H9 (cell line): ENCODE measurements at regions not wholly inside any gene's neighbourhood (a gene's known extent, or its start where the extent isn't known, plus 50 kb on each side); places are given as distances from the start of the nearest gene placed in this dataset.

ENCODE experiments used
- DNase-seq: peaks from one replicate; pipeline ENCODE4 v3.0.0-alpha.2; 2017
- H2AFZ ChIP-seq: one replicate; pipeline ENCODE4 v1.6.1; 2013; ENCODE audit warnings: mild to moderate bottlenecking, low read length, control low read depth, moderate library complexity
- H2AK5ac ChIP-seq: 2 replicates; pipeline ENCODE4 v1.6.1; 2013; ENCODE audit warnings: low read length, control low read depth, mixed read lengths; ENCODE audit not compliant: insufficient read length
- H2BK120ac ChIP-seq: one replicate; pipeline ENCODE4 v1.6.1; 2013; ENCODE audit warnings: low read depth, mild to moderate bottlenecking, low read length, control low read depth, inconsistent platforms; ENCODE audit not compliant: poor library complexity, severe bottlenecking
- H2BK12ac ChIP-seq: 2 replicates; pipeline ENCODE4 v1.6.1; 2013; ENCODE audit warnings: low read length, control low read depth, mixed read lengths, low read depth; ENCODE audit not compliant: insufficient read length
- H2BK15ac ChIP-seq: 2 replicates; pipeline ENCODE4 v1.6.1; 2013; ENCODE audit warnings: low read depth, low read length, control low read depth
- H2BK20ac ChIP-seq: one replicate; pipeline ENCODE4 v1.6.1; 2013; ENCODE audit warnings: low read depth, mild to moderate bottlenecking, low read length, control low read depth, inconsistent platforms; ENCODE audit not compliant: poor library complexity, severe bottlenecking
- H2BK5ac ChIP-seq: 2 replicates; pipeline ENCODE4 v1.6.1; 2013; ENCODE audit warnings: low read length, control low read depth, mixed read lengths; ENCODE audit not compliant: insufficient read length
- H3K14ac ChIP-seq: 2 replicates; pipeline ENCODE4 v1.6.1; 2013; ENCODE audit warnings: low read length, control low read depth; ENCODE audit not compliant: insufficient read depth
- H3K18ac ChIP-seq: 2 replicates; pipeline ENCODE4 v1.6.1; 2013; ENCODE audit warnings: low read depth, mild to moderate bottlenecking, mixed read lengths, low read length, control low read depth; ENCODE audit not compliant: insufficient read length
- H3K23ac ChIP-seq: 2 replicates; pipeline ENCODE4 v1.6.1; 2013; ENCODE audit warnings: low read length, control low read depth, mixed read lengths, low read depth; ENCODE audit not compliant: insufficient read length
- H3K23me2 ChIP-seq: 2 replicates; pipeline ENCODE4 v1.6.1; 2013; ENCODE audit warnings: low read depth, mild to moderate bottlenecking, mixed read lengths, low read length, control low read depth; ENCODE audit not compliant: insufficient read length, poor library complexity, severe bottlenecking
- H3K27ac ChIP-seq: 2 replicates; pipeline ENCODE4 v1.5.1; 2013; ENCODE audit warnings: low read length, control low read depth, mixed read lengths, low read depth; ENCODE audit not compliant: insufficient read length
- H3K27me3 ChIP-seq: 2 replicates; pipeline ENCODE4 v1.6.1; 2013; ENCODE audit warnings: low read length, control low read depth, inconsistent platforms; ENCODE audit not compliant: insufficient read depth
- H3K4ac ChIP-seq: 2 replicates; pipeline ENCODE4 v1.6.1; 2013; ENCODE audit warnings: low read depth, mild to moderate bottlenecking, control low read depth, inconsistent platforms, low read length, moderate library complexity
- H3K4me1 ChIP-seq: 2 replicates; pipeline ENCODE4 v1.6.1; 2013; ENCODE audit warnings: low read length, control low read depth, inconsistent platforms; ENCODE audit not compliant: insufficient read depth
- H3K4me2 ChIP-seq: 2 replicates; pipeline ENCODE4 v1.6.1; 2013; ENCODE audit warnings: low read length, control low read depth, mixed read lengths; ENCODE audit not compliant: insufficient read length, insufficient read depth
- H3K56ac ChIP-seq: 2 replicates; pipeline ENCODE4 v1.6.1; 2013; ENCODE audit warnings: low read depth, mild to moderate bottlenecking, mixed read lengths, low read length, control low read depth; ENCODE audit not compliant: insufficient read length
- H3K79me1 ChIP-seq: 2 replicates; pipeline ENCODE4 v1.6.1; 2013; ENCODE audit warnings: low read depth, mild to moderate bottlenecking, moderate library complexity, low read length, control low read depth, inconsistent platforms; ENCODE audit not compliant: insufficient read depth, poor library complexity, severe bottlenecking
- H3K79me2 ChIP-seq: 2 replicates; pipeline ENCODE4 v1.6.1; 2013; ENCODE audit warnings: low read length, control low read depth, inconsistent platforms; ENCODE audit not compliant: insufficient read depth
- H3K9ac ChIP-seq: 2 replicates; pipeline ENCODE4 v1.6.1; 2013; ENCODE audit warnings: low read length, control low read depth, mixed read lengths; ENCODE audit not compliant: insufficient read length; ENCODE audit errors: extremely low read depth
- H3K9me3 ChIP-seq: one replicate; pipeline ENCODE4 v1.6.1; 2013; ENCODE audit warnings: low read depth, low read length, inconsistent platforms; ENCODE audit not compliant: control insufficient read depth
- H3T11ph ChIP-seq: one replicate; pipeline ENCODE4 v1.6.1; 2013; ENCODE audit warnings: mild to moderate bottlenecking, low read length, control low read depth, inconsistent platforms
- H4K20me1 ChIP-seq: one replicate; pipeline ENCODE4 v1.6.1; 2013; ENCODE audit not compliant: control insufficient read depth, insufficient read length, insufficient read depth
- H4K5ac ChIP-seq: 2 replicates; pipeline ENCODE4 v1.6.1; 2013; ENCODE audit warnings: low read depth, mild to moderate bottlenecking, mixed read lengths, low read length, control low read depth; ENCODE audit not compliant: insufficient read length
- H4K8ac ChIP-seq: replicated peaks from 2 replicates; pipeline ENCODE4 v1.6.1; 2013; ENCODE audit warnings: low read length, control low read depth, mixed read lengths, low read depth; ENCODE audit not compliant: insufficient read length
- H4K91ac ChIP-seq: 2 replicates; pipeline ENCODE4 v1.6.1; 2013; ENCODE audit warnings: low read depth, mild to moderate bottlenecking, moderate library complexity, mixed read lengths, low read length, control low read depth; ENCODE audit not compliant: insufficient read length
- H3K27ac Mint-ChIP-seq, 3 experiments: 2 replicates in 2 of 3; 3 replicates in 1 of 3; pipeline ENCODE4 v1.8.0; 2020 to 2021; ENCODE audit warnings: mixed read lengths in 3 of 3, mild to moderate bottlenecking in 1 of 3, moderate library complexity in 1 of 3
- H3K27me3 Mint-ChIP-seq: 2 replicates; pipeline ENCODE4 v1.8.0; 2021; ENCODE audit warnings: low read depth, mild to moderate bottlenecking, moderate library complexity, mixed read lengths
- H3K36me3 Mint-ChIP-seq, 3 experiments: 2 replicates in 2 of 3; 3 replicates in 1 of 3; pipeline ENCODE4 v1.8.0; 2020 to 2021; ENCODE audit warnings: low read depth in 3 of 3, mixed read lengths in 3 of 3; ENCODE audit not compliant: insufficient read depth in 1 of 3
- H3K4me1 Mint-ChIP-seq, 2 experiments: 2 replicates each; pipeline ENCODE4 v1.8.0; 2020; ENCODE audit warnings: mixed read lengths in 2 of 2
- H3K4me3 Mint-ChIP-seq, 2 experiments: 2 replicates in 1 of 2; 3 replicates in 1 of 2; pipeline ENCODE4 v1.8.0; 2020 to 2021; ENCODE audit warnings: mild to moderate bottlenecking in 2 of 2, mixed read lengths in 2 of 2, moderate library complexity in 1 of 2
- H3K9me3 Mint-ChIP-seq, 2 experiments: 2 replicates in 1 of 2; 3 replicates in 1 of 2; pipeline ENCODE4 v1.8.0; 2020; ENCODE audit warnings: mild to moderate bottlenecking in 2 of 2, mixed read lengths in 2 of 2, moderate library complexity in 1 of 2
- CTCF ChIP-seq: fragments of 200-600 bp; sonication (generic); conservative IDR thresholded peaks from 3 replicates; pipeline ENCODE4 v1.8.0; 2021; ENCODE audit warnings: antibody characterized with exemption, mild to moderate bottlenecking
- WGBS: extraction: QIAGEN DNeasy Blood & Tissue Kit; methylation state at CpG from one replicate; pipeline ENCODE4 v1.1.7; 2013; ENCODE audit warnings: missing lambda C conversion rate, low lambda C conversion rate, mixed read lengths; ENCODE audit not compliant: insufficient read length; ENCODE audit errors: extremely low coverage; 5-methylcytosine and 5-hydroxymethylcytosine counted together

GRCh38 chr6:6409397-6410030 is 89.1 kb upstream of the F13A1 start:
- Mint-ChIP-seq H3K36me3 (no peaks in the 10 kb centered on the region), H3K4me3 (no peak overlapping the region), H3K27ac (no peak overlapping the region; a peak in 2 of 7 replicates), H3K4me1 (peaks cover 2 to 4% of the 10 kb centered on the region in 2 experiments; a peak in 3 of 4 replicates), H3K9me3 (no peaks in the 10 kb centered on the region), H3K27me3 (no peaks in the 10 kb centered on the region)
- no peak overlapping the region for H3K9ac ChIP-seq
- no peaks in the 10 kb centered on the region for H4K20me1 ChIP-seq
- WGBS, result no CpG with 5 or more reads among the region's 7 CpGs
- no peak overlapping the region for H3K56ac ChIP-seq
- no peaks in the 10 kb centered on the region for H3K23me2 ChIP-seq
- H4K91ac ChIP-seq, result no peak overlapping the region
- no peak for TF ChIP-seq CTCF
- no peak overlapping the region for H3K23ac ChIP-seq
- H3K27me3 ChIP-seq, result no peaks in the 10 kb centered on the region
- H3K14ac ChIP-seq, result no peak overlapping the region
- no peak overlapping the region for H4K5ac ChIP-seq
- no peaks in the 10 kb centered on the region for H3K9me3 ChIP-seq
- H3K4ac ChIP-seq, result no peak overlapping the region
- no peaks in the 10 kb centered on the region for H3K79me2 ChIP-seq
- peak; percentile 35 for DNase-seq
- no peak overlapping the region for H2BK12ac ChIP-seq
- peaks cover 2% of the 10 kb centered on the region; the same call in 1 of the 2 replicates for H3K4me1 ChIP-seq
- H2BK15ac ChIP-seq, result no peak overlapping the region
- no peak overlapping the region for H2AK5ac ChIP-seq
- no peak overlapping the region for H3T11ph ChIP-seq
- H2BK5ac ChIP-seq, result no peak overlapping the region
- H3K27ac ChIP-seq, result no peak overlapping the region
- no peak overlapping the region for H4K8ac ChIP-seq
- H2BK20ac ChIP-seq, result no peak overlapping the region
- H3K4me2 ChIP-seq, result no peak overlapping the region
- H3K79me1 ChIP-seq, result no peaks in the 10 kb centered on the region
- no peak overlapping the region for H2AFZ ChIP-seq
- no peak overlapping the region for H3K18ac ChIP-seq
- H2BK120ac ChIP-seq, result no peak overlapping the region
